Loucy (cell line): ENCODE measurements at regions not wholly inside any gene's neighbourhood (a gene's known extent, or its start where the extent isn't known, plus 50 kb on each side); places are given as distances from the start of the nearest gene placed in this dataset.
A peak's percentile ranks its signal among the peaks of the same experiment; 100 is the strongest.

Experiments used
- CTCF ChIP-seq: fragments of 200-600 bp; sonication (generic); conservative IDR thresholded peaks from 2 replicates; pipeline ENCODE4 v1.5.1; 2014; ENCODE audit warnings: mild to moderate bottlenecking, antibody characterized with exemption, low read length
- EZH2phosphoT487 ChIP-seq: fragments of 200-600 bp; IDR thresholded peaks from 2 replicates; pipeline ENCODE4 v1.6.1; 2018; ENCODE audit warnings: antibody characterized with exemption, mild to moderate bottlenecking, moderate library complexity, borderline replicate concordance

- TF ChIP-seq CTCF (peak; percentile 57), EZH2phosphoT487 (no peak)
Observed at GRCh38 chr5:173451031-173451430, 122.8 kb upstream of the STC2 start.
